Right lobe of liver (tissue), 6 donors: ENCODE measurements at regions not wholly inside any gene's neighbourhood (a gene's known extent, or its start where the extent isn't known, plus 50 kb on each side); places are given as distances from the start of the nearest gene placed in this dataset.
"Not testable (repeated sequence)": the region's sequence is repeated elsewhere in the genome, so short reads cannot be mapped to it uniquely, and the experiment has no call there.

Experiments
- ATAC-seq, 4 donors: fragments of 200-7000 bp; cut with Tn5 transposase; one replicate each; pipeline ENCODE4 v1.9.1; 2020; ENCODE audit warnings: mild to moderate bottlenecking in 4 of 4, moderate library complexity in 4 of 4
- DNase-seq, 3 donors: peaks; one replicate each; pipeline ENCODE4 v3.0.0-alpha.2; 2020
- H3K27ac ChIP-seq, 3 donors: fragments of 200-600 bp; one replicate each; pipeline ENCODE4 v1.8.0; 2022
- H3K27me3 ChIP-seq, 2 donors: fragments of 200-600 bp; one replicate each; pipeline ENCODE4 v1.8.0; 2022
- H3K36me3 ChIP-seq, 4 donors: fragments of 200-600 bp; sonication (generic) in 1 of 4; one replicate each; pipeline versions ENCODE4 v1.5.1 to v1.8.0; 2017 to 2022; ENCODE audit warnings: control low read depth in 1 of 4
- H3K4me1 ChIP-seq, 4 donors: fragments of 200-600 bp; sonication (generic) in 1 of 4; one replicate each; pipeline versions ENCODE4 v1.5.1 to v1.8.0; 2017 to 2022; ENCODE audit warnings: control low read depth in 1 of 4
- H3K4me3 ChIP-seq, 3 donors: fragments of 200-600 bp; one replicate each; pipeline ENCODE4 v1.8.0; 2022
- H3K9me3 ChIP-seq, 4 donors: fragments of 200-600 bp; sonication (generic) in 1 of 4; one replicate each; pipeline versions ENCODE4 v1.5.1 to v1.8.0; 2017 to 2022; ENCODE audit warnings: control low read depth in 1 of 4
- POLR2A ChIP-seq: fragments of 450-650 bp; IDR thresholded peaks from one replicate; pipeline ENCODE4 v1.6.1; 2017; ENCODE audit warnings: antibody characterized with exemption, mild to moderate bottlenecking
- WGBS: methylation state at CpG from one replicate; pipeline ENCODE4 v1.1.6; 2018; ENCODE audit warnings: low coverage, low lambda C conversion rate; ENCODE audit not compliant: insufficient coverage; ENCODE audit errors: missing lambda C conversion rate; 5-methylcytosine and 5-hydroxymethylcytosine counted together
- intact Hi-C, 2 donors: fragments of 100-400 bp; cut with DNase I; formaldehyde crosslinking; loops; one replicate each; pipeline versions ENCODE4 v1.11.2 to v1.14.1; 2022
- TF ChIP-seq, protein P1 (sequence below), 4 donors: fragments of 200-600 bp in 3 of 4; fragments of 450-650 bp in 1 of 4; IDR thresholded peaks; one replicate each; pipeline versions ENCODE4 v1.5.1 to v1.8.0; 2016 to 2022; ENCODE audit warnings: antibody characterized with exemption in 4 of 4, mild to moderate bottlenecking in 2 of 4
- donor health status: DM: no; HTN: yes; CAD: no.
- donor health status: DM: no; HTN: no; CAD: no.
- donor health status: DM: no; HTN: no; CAD: no.
- donor health status: DM: no; HTN: yes; CAD: no.
- donor health status: DM: no; HTN: yes; CAD: no.

DNA sequence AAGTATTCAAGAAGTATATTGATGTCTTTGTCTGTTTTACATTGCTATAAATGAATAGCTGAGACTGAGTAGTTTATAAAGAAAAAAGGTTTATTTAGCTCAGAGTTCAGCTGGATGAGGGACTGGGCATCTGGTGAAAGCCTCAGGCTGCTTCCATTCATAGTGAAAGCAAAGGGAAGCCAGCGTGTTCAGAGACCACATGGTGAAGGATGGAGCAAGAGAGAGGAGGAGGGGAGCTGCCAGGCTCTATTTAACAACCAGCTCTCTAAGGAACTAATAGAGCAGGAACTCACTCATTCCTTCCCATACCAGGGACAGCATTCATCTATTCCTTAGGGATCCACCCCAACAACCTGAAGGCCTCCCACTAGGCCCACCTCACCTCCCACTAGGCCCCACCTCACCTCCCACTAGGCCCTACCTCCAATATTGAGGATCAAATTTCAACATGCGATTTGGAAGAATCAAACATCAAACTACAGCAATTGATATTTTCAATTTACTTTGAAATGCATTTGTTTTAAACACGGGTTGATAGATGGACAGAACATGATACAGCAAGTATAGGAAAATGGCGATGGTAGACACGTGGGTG is 167.5 kb upstream of the HES1 start:
- peaks cover 0 to 4% (median 2%) of the 10 kb centered on the region in 4 donors for H3K4me1 ChIP-seq
- no peak overlapping the region for H3K27ac ChIP-seq
- WGBS: 91% methylated on average over 5 of the region's 5 CpGs
- no peaks in the 10 kb centered on the region for H3K9me3 ChIP-seq
- H3K4me3 ChIP-seq: no peak overlapping the region
- TF ChIP-seq POLR2A: no peak
- TF ChIP-seq, protein P1, sequence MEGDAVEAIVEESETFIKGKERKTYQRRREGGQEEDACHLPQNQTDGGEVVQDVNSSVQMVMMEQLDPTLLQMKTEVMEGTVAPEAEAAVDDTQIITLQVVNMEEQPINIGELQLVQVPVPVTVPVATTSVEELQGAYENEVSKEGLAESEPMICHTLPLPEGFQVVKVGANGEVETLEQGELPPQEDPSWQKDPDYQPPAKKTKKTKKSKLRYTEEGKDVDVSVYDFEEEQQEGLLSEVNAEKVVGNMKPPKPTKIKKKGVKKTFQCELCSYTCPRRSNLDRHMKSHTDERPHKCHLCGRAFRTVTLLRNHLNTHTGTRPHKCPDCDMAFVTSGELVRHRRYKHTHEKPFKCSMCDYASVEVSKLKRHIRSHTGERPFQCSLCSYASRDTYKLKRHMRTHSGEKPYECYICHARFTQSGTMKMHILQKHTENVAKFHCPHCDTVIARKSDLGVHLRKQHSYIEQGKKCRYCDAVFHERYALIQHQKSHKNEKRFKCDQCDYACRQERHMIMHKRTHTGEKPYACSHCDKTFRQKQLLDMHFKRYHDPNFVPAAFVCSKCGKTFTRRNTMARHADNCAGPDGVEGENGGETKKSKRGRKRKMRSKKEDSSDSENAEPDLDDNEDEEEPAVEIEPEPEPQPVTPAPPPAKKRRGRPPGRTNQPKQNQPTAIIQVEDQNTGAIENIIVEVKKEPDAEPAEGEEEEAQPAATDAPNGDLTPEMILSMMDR (IDR thresholded peaks at IDR 0.05): no peak
- H3K27me3 ChIP-seq: no peaks in the 10 kb centered on the region
- H3K36me3 ChIP-seq: no peaks in the 10 kb centered on the region
- no peak for DNase-seq
- ATAC-seq: no peak
- intact Hi-C loops: no loop called here

GRCh38 chr3:193970131-193970772 is 165.7 kb upstream of the HES1 start:
- WGBS: 29% methylated on average over 7 of the region's 7 CpGs
- TF ChIP-seq, protein P1 (IDR thresholded peaks at IDR 0.05): peak; percentile 32 to 51 (median 44)
- H3K4me3 ChIP-seq, H3K27me3 ChIP-seq, H3K4me1 ChIP-seq, H3K36me3 ChIP-seq, H3K9me3 ChIP-seq, DNase-seq, H3K27ac ChIP-seq, intact Hi-C loops: not testable (repeated sequence)
- peak; percentile 86 to 90 (median 87) for ATAC-seq

- Histone ChIP-seq H3K27me3 (no peaks in the 10 kb centered on the region), H3K4me1 (peaks cover 0 to 11% (median 2%) of the 10 kb centered on the region in 4 donors), H3K4me3 (no peak overlapping the region), H3K36me3 (no peaks in the 10 kb centered on the region), H3K27ac (no peak overlapping the region), H3K9me3 (no peaks in the 10 kb centered on the region)
- TF ChIP-seq POLR2A: no peak
- TF ChIP-seq, protein P1 (IDR thresholded peaks at IDR 0.05): no peak
- 48% methylated on average over 2 of the region's 3 CpGs for WGBS
- DNase-seq (no peak), ATAC-seq (peak in 3 of 4 donors; percentile 34 to 53 (median 46))
- intact Hi-C loops: no loop called here
These were observed 165.2 kb upstream of the HES1 start for GRCh38 chr3:193970773-193971206.

GRCh38 chr3:193971261-193971751 is 164.6 kb upstream of the HES1 start:
- DNase-seq (no peak), ATAC-seq (peak in 3 of 4 donors; percentile 6 to 31 (median 26))
- H3K36me3 ChIP-seq: no peaks in the 10 kb centered on the region
- peaks cover 0 to 11% (median 2%) of the 10 kb centered on the region in 4 donors for H3K4me1 ChIP-seq
- 49% methylated on average over 8 of the region's 9 CpGs for WGBS
- intact Hi-C loops: no loop called here
- TF ChIP-seq POLR2A: no peak
- TF ChIP-seq, protein P1 (IDR thresholded peaks at IDR 0.05): no peak
- no peak overlapping the region for H3K4me3 ChIP-seq
- no peaks in the 10 kb centered on the region for H3K9me3 ChIP-seq
- no peaks in the 10 kb centered on the region for H3K27me3 ChIP-seq
- no peak overlapping the region for H3K27ac ChIP-seq
